Natural killer cell (primary cell): ENCODE measurements at regions not wholly inside any gene's neighbourhood (a gene's known extent, or its start where the extent isn't known, plus 50 kb on each side); places are given as distances from the start of the nearest gene placed in this dataset.

Source experiments
- ATAC-seq, 3 donors: fragments of 150-1000 bp in 2 of 3; fragments of 200-7000 bp in 1 of 3; cut with Tn5 transposase; 1 replicate in 1 of 3; 2 replicates in 2 of 3; pipeline ENCODE4 v1.10.0; 2021; ENCODE audit warnings: mild to moderate bottlenecking in 2 of 3, moderate library complexity in 2 of 3
- DNase-seq, 2 donors: peaks; one replicate each; pipeline versions ENCODE4 v3.0.0 to v3.0.0-alpha.2; 2013 to 2021; ENCODE audit warnings: mixed read lengths in 1 of 2
- H3K27ac ChIP-seq: one replicate; pipeline ENCODE4 v1.5.1; 2013; ENCODE audit warnings: mild to moderate bottlenecking, low read length
- H3K27me3 ChIP-seq: one replicate; pipeline ENCODE4 v1.6.1; 2013; ENCODE audit warnings: low read length; ENCODE audit not compliant: control insufficient read depth, insufficient read depth
- H3K36me3 ChIP-seq: one replicate; pipeline ENCODE4 v1.6.1; 2013; ENCODE audit warnings: low read length; ENCODE audit not compliant: control insufficient read depth, insufficient read depth
- H3K4me1 ChIP-seq: one replicate; pipeline ENCODE4 v1.6.1; 2013; ENCODE audit warnings: low read length; ENCODE audit not compliant: control insufficient read depth, insufficient read depth
- H3K4me3 ChIP-seq: one replicate; pipeline ENCODE4 v1.5.1; 2013; ENCODE audit warnings: low read length
- H3K9me3 ChIP-seq: one replicate; pipeline ENCODE4 v1.6.1; 2013; ENCODE audit warnings: low read length; ENCODE audit not compliant: control insufficient read depth, insufficient read depth
- H3K27ac Mint-ChIP-seq, 2 donors: one replicate each; pipeline ENCODE4 v1.8.0; 2022; ENCODE audit warnings: mild to moderate bottlenecking in 2 of 2, mixed read lengths in 2 of 2, moderate library complexity in 1 of 2
- H3K27me3 Mint-ChIP-seq, 2 donors: one replicate each; pipeline ENCODE4 v1.8.0; 2022; ENCODE audit warnings: low read depth in 2 of 2, mixed read lengths in 2 of 2
- H3K36me3 Mint-ChIP-seq: one replicate; pipeline ENCODE4 v1.8.0; 2022; ENCODE audit warnings: mixed read lengths
- H3K4me1 Mint-ChIP-seq, 2 donors: one replicate each; pipeline ENCODE4 v1.8.0; 2022; ENCODE audit warnings: mixed read lengths in 2 of 2
- H3K4me3 Mint-ChIP-seq: one replicate; pipeline ENCODE4 v1.8.0; 2022; ENCODE audit warnings: mild to moderate bottlenecking, moderate library complexity, mixed read lengths
- H3K9me3 Mint-ChIP-seq, 2 donors: one replicate each; pipeline ENCODE4 v1.8.0; 2022; ENCODE audit warnings: mixed read lengths in 2 of 2
- CTCF ChIP-seq: fragments of 200-600 bp; IDR thresholded peaks from one replicate; pipeline ENCODE4 v1.8.0; 2022; ENCODE audit warnings: antibody characterized with exemption
- WGBS: methylation state at CpG from one replicate; pipeline ENCODE4 v1.1.7; 2013; ENCODE audit warnings: missing lambda C conversion rate; ENCODE audit not compliant: insufficient coverage; 5-methylcytosine and 5-hydroxymethylcytosine counted together
- intact Hi-C: fragments of 100-400 bp; cut with micrococcal nuclease; formaldehyde crosslinking; loops from one replicate; pipeline ENCODE4 v1.14.2; 2022

GRCh38 chr9:34907044-34907443 is 51.0 kb upstream of the PHF24 start:
- no peaks in the 10 kb centered on the region for H3K36me3 ChIP-seq
- Mint-ChIP-seq H3K36me3 (no peaks in the 10 kb centered on the region), H3K9me3 (no peaks in the 10 kb centered on the region), H3K4me1 (no peaks in the 10 kb centered on the region), H3K27me3 (peaks cover 20 to 49% of the 10 kb centered on the region in 2 donors), H3K27ac (no peak overlapping the region), H3K4me3 (no peak overlapping the region)
- intact Hi-C loops, result no loop called here
- no peak for TF ChIP-seq CTCF
- H3K4me1 ChIP-seq, result no peaks in the 10 kb centered on the region
- DNase-seq, result no peak
- no peak for ATAC-seq
- H3K9me3 ChIP-seq, result no peaks in the 10 kb centered on the region
- H3K4me3 ChIP-seq, result no peak overlapping the region
- WGBS, result 92% methylated on average over 2 of the region's 2 CpGs
- H3K27me3 ChIP-seq, result peaks cover 3% of the 10 kb centered on the region
- no peak overlapping the region for H3K27ac ChIP-seq

GRCh38 chr9:34899535-34900158 is 58.4 kb upstream of the PHF24 start:
- ATAC-seq (peak; percentile 96 to 100 (median 100)), DNase-seq (peak; percentile 68 to 91)
- intact Hi-C loops, result loop anchor here (1.0 to 10.0 kb wide), 5 partner anchors 86 to 655 kb away; partner anchors contain the start of gene PIGO
- H3K4me1 ChIP-seq, result no peaks in the 10 kb centered on the region
- H3K27ac ChIP-seq, result no peak overlapping the region
- peaks cover 15 to 41% of the 10 kb centered on the region in 2 donors for H3K27me3 Mint-ChIP-seq
- 26% methylated on average over 7 of the region's 7 CpGs for WGBS
- H3K36me3 ChIP-seq, result no peaks in the 10 kb centered on the region
- peak; percentile 81 for TF ChIP-seq CTCF
- H3K27ac Mint-ChIP-seq, result no peak overlapping the region
- no peaks in the 10 kb centered on the region for H3K4me1 Mint-ChIP-seq
- no peaks in the 10 kb centered on the region for H3K9me3 ChIP-seq
- H3K36me3 Mint-ChIP-seq, result no peaks in the 10 kb centered on the region
- H3K4me3 ChIP-seq, result no peak overlapping the region
- no peak overlapping the region for H3K4me3 Mint-ChIP-seq
- H3K9me3 Mint-ChIP-seq, result no peaks in the 10 kb centered on the region
- H3K27me3 ChIP-seq, result no peaks in the 10 kb centered on the region

GRCh38 chr9:34898846-34899245 is 59.2 kb upstream of the PHF24 start:
- Mint-ChIP-seq H3K4me3 (no peak overlapping the region), H3K27me3 (peaks cover 19 to 41% of the 10 kb centered on the region in 2 donors), H3K36me3 (no peaks in the 10 kb centered on the region), H3K4me1 (no peaks in the 10 kb centered on the region), H3K27ac (no peak overlapping the region), H3K9me3 (no peaks in the 10 kb centered on the region)
- Histone ChIP-seq H3K27me3 (no peaks in the 10 kb centered on the region), H3K4me1 (no peaks in the 10 kb centered on the region), H3K27ac (no peak overlapping the region), H3K36me3 (no peaks in the 10 kb centered on the region), H3K4me3 (no peak overlapping the region), H3K9me3 (no peaks in the 10 kb centered on the region)
- TF ChIP-seq CTCF, result no peak
- intact Hi-C loops, result loop anchor here (1.0 to 10.0 kb wide), 5 partner anchors 86 to 656 kb away; partner anchors contain the start of gene PIGO
- 60% methylated on average over 8 of the region's 8 CpGs for WGBS
- ATAC-seq, result no peak
- DNase-seq, result no peak

GRCh38 chr9:34896112-34896511 is 62.0 kb upstream of the PHF24 start:
- intact Hi-C loops, result loop anchor here (10.0 kb wide), 1 partner anchor 659 kb away; no protein-coding TSS in a partner anchor
- Mint-ChIP-seq H3K9me3 (no peaks in the 10 kb centered on the region), H3K4me3 (no peak overlapping the region), H3K4me1 (no peaks in the 10 kb centered on the region), H3K36me3 (no peaks in the 10 kb centered on the region), H3K27me3 (peaks cover 28 to 40% of the 10 kb centered on the region in 2 donors), H3K27ac (no peak overlapping the region)
- no peaks in the 10 kb centered on the region for H3K9me3 ChIP-seq
- no peaks in the 10 kb centered on the region for H3K4me1 ChIP-seq
- no peaks in the 10 kb centered on the region for H3K36me3 ChIP-seq
- no peak overlapping the region for H3K27ac ChIP-seq
- no peak for TF ChIP-seq CTCF
- 29% methylated on average over 2 of the region's 2 CpGs for WGBS
- ATAC-seq (no peak), DNase-seq (peak in 1 of 2 donors; percentile 10)
- H3K4me3 ChIP-seq, result no peak overlapping the region
- H3K27me3 ChIP-seq, result no peaks in the 10 kb centered on the region
